SU-DHL-6 (cell line): ENCODE measurements at regions not wholly inside any gene's neighbourhood (a gene's known extent, or its start where the extent isn't known, plus 50 kb on each side); places are given as distances from the start of the nearest gene placed in this dataset.
"Not testable (repeated sequence)": the region's sequence is repeated elsewhere in the genome, so short reads cannot be mapped to it uniquely, and the experiment has no call there.

ENCODE experiments used
- H2AFZ ChIP-seq: fragments of 200-600 bp; sonication (generic); 2 replicates; pipeline ENCODE4 v1.6.1; 2014; ENCODE audit warnings: low read depth, mild to moderate bottlenecking, moderate library complexity, mixed read lengths, antibody characterized with exemption, low read length; ENCODE audit not compliant: severe bottlenecking
- H3F3A ChIP-seq: fragments of 200-600 bp; shearing (Covaris generic); 2 replicates; pipeline ENCODE4 v1.6.0; 2016; ENCODE audit warnings: antibody characterized with exemption, mild to moderate bottlenecking; ENCODE audit not compliant: insufficient read depth
- H3K27ac ChIP-seq: fragments of 200-600 bp; sonication (generic); 2 replicates; pipeline ENCODE4 v1.5.1; 2016; ENCODE audit warnings: low read depth, mild to moderate bottlenecking, low read length, moderate library complexity, mixed read lengths
- H3K27me3 ChIP-seq: fragments of 200-600 bp; sonication (generic), shearing (Covaris generic); 2 replicates; pipeline ENCODE4 v1.6.0; 2014; ENCODE audit warnings: mild to moderate bottlenecking, low read length
- H3K36me3 ChIP-seq: fragments of 200-600 bp; sonication (generic); 2 replicates; pipeline ENCODE4 v1.6.1; 2014; ENCODE audit warnings: mild to moderate bottlenecking, low read length, mixed read lengths
- H3K4me2 ChIP-seq: fragments of 300-600, 200-600 bp; shearing (Covaris generic), sonication (generic); 2 replicates; pipeline ENCODE4 v1.6.0; 2014; ENCODE audit warnings: low read length, low read depth, mild to moderate bottlenecking; ENCODE audit not compliant: poor library complexity, severe bottlenecking
- H3K4me3 ChIP-seq: fragments of 200-600 bp; sonication (generic); 2 replicates; pipeline ENCODE4 v1.5.1; 2014; ENCODE audit warnings: antibody characterized with exemption, low read length, mild to moderate bottlenecking, mixed read lengths; ENCODE audit not compliant: insufficient read depth, poor library complexity, severe bottlenecking
- H3K79me2 ChIP-seq: fragments of 200-600 bp; sonication (generic); 2 replicates; pipeline ENCODE4 v1.6.1; 2014; ENCODE audit warnings: mild to moderate bottlenecking, low read length, moderate library complexity; ENCODE audit not compliant: insufficient read depth
- H3K9ac ChIP-seq: fragments of 200-600 bp; sonication (generic); 2 replicates; pipeline ENCODE4 v1.7.0; 2014; ENCODE audit warnings: mild to moderate bottlenecking, low read length
- H3K9me2 ChIP-seq: fragments of 200-600 bp; sonication (generic); replicated peaks from 2 replicates; pipeline ENCODE4 v1.6.1; 2014; ENCODE audit warnings: low read length; ENCODE audit not compliant: insufficient read depth
- H3K9me3 ChIP-seq: fragments of 200-600 bp; sonication (generic); 2 replicates; pipeline ENCODE4 v1.6.1; 2014; ENCODE audit warnings: low read length, mixed read lengths; ENCODE audit not compliant: insufficient read depth
- H4K20me1 ChIP-seq: fragments of 200-600 bp; sonication (generic); 2 replicates; pipeline ENCODE4 v1.6.1; 2014; ENCODE audit warnings: low read depth, mild to moderate bottlenecking, antibody characterized with exemption, low read length, moderate library complexity, mixed read lengths
- EZH2phosphoT487 ChIP-seq: fragments of 200-600 bp; sonication (generic), shearing (Covaris generic); conservative IDR thresholded peaks from 2 replicates; pipeline ENCODE4 v1.6.1; 2018; ENCODE audit warnings: mild to moderate bottlenecking, antibody characterized with exemption, low read length, moderate library complexity, mixed read lengths
- TF ChIP-seq, protein P1 (sequence below): fragments of 200-600 bp; sonication (generic); IDR thresholded peaks from one replicate; pipeline ENCODE4 v1.5.1; 2017; ENCODE audit warnings: antibody characterized with exemption, mild to moderate bottlenecking, low read length, moderate library complexity; ENCODE audit not compliant: insufficient read depth, poor library complexity, severe bottlenecking

DNA sequence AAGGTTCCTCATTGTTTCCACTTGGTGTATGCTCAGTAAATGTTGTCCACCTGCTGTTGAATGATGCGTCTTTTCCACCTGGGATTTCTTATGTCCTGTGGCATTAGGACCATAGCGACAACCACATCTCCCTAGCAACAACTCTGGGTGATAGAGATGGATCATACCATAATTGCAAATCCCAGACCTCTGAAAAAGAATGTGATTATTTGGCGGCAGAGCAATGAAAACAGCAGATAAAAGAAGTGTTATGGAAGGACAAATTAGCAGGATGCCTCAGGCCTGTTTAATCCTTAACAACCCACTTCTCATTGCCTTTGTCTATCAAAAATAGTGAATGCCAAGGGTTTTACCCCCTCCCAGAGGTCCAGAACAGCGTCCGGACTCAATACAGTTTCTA, 278.9 kb downstream of the TSN start:
- no peak overlapping the region for H3K27ac ChIP-seq
- H3K4me2 ChIP-seq: no peak overlapping the region
- H3K9me3 ChIP-seq: no peaks in the 10 kb centered on the region

GRCh38 chr2:122034777-122035176, 279.3 kb downstream of the TSN start:
- Histone ChIP-seq H3K79me2 (no peaks in the 10 kb centered on the region), H3K9ac (no peak overlapping the region), H3K27me3 (no peaks in the 10 kb centered on the region), H3K4me3 (no peak overlapping the region), H3F3A (no peaks in the 10 kb centered on the region), H3K36me3 (no peaks in the 10 kb centered on the region), H3K4me2 (no peak overlapping the region), H3K9me2 (no peaks in the 10 kb centered on the region), H3K9me3 (no peaks in the 10 kb centered on the region), H2AFZ (no peak overlapping the region), H4K20me1 (no peaks in the 10 kb centered on the region), H3K27ac (no peak overlapping the region)
- no peak for TF ChIP-seq EZH2phosphoT487
- TF ChIP-seq, protein P1, sequence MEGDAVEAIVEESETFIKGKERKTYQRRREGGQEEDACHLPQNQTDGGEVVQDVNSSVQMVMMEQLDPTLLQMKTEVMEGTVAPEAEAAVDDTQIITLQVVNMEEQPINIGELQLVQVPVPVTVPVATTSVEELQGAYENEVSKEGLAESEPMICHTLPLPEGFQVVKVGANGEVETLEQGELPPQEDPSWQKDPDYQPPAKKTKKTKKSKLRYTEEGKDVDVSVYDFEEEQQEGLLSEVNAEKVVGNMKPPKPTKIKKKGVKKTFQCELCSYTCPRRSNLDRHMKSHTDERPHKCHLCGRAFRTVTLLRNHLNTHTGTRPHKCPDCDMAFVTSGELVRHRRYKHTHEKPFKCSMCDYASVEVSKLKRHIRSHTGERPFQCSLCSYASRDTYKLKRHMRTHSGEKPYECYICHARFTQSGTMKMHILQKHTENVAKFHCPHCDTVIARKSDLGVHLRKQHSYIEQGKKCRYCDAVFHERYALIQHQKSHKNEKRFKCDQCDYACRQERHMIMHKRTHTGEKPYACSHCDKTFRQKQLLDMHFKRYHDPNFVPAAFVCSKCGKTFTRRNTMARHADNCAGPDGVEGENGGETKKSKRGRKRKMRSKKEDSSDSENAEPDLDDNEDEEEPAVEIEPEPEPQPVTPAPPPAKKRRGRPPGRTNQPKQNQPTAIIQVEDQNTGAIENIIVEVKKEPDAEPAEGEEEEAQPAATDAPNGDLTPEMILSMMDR: no peak

More for the DNA sequence above, 278.9 kb downstream of the TSN start:
- no peak overlapping the region for H3K9ac ChIP-seq
- H3K9me2 ChIP-seq: no peaks in the 10 kb centered on the region
- H3K36me3 ChIP-seq: no peaks in the 10 kb centered on the region
- H2AFZ ChIP-seq: no peak overlapping the region
- H3K4me3 ChIP-seq: no peak overlapping the region
- no peaks in the 10 kb centered on the region for H4K20me1 ChIP-seq
- TF ChIP-seq, protein P1: no peak
- no peak for TF ChIP-seq EZH2phosphoT487
- H3K79me2 ChIP-seq: no peaks in the 10 kb centered on the region
- H3F3A ChIP-seq: no peaks in the 10 kb centered on the region
- H3K27me3 ChIP-seq: no peaks in the 10 kb centered on the region

DNA sequence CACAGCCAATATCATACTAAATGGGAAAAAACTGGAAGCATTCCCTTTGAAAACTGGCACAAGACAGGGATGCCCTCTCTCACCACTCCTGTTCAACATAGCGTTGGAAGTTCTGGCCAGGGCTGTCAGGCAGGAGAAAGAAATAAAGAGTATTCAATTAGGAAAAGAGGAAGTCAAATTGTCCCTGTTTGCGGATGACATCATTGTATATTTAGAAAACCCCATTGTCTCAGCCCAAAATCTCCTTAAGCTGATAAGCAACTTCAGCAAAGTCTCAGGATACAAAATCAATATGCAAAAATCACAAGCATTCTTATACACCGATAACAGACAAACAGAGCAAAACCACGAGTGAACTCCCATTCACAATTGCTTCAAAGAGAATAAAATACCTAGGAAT, 283.4 kb downstream of the TSN start:
- H3F3A ChIP-seq: not testable (repeated sequence)

DNA sequence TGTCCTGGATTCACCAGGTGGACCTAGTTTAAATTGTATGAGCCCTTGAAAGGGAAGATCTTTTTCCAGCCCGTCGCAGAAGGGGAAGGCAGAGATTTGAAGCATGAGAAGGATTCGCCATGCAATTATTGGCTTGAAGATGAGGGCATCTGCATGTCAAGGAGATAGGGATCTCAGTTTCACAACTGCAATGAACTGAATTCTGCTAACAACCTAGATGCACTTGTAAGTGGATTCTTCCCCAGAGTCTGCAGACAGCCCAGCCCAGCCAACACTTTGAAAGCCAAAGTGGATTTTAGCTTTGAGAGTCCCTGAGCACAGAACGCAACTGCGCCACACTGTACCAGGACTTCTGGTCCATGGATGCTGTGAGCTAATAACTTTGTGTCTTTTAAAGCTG, 286.0 kb downstream of the TSN start:
- Histone ChIP-seq H3K9me3 (no peaks in the 10 kb centered on the region), H3F3A (no peaks in the 10 kb centered on the region), H3K9ac (no peak overlapping the region), H3K4me2 (no peak overlapping the region), H4K20me1 (no peaks in the 10 kb centered on the region), H3K36me3 (no peaks in the 10 kb centered on the region), H3K9me2 (no peaks in the 10 kb centered on the region), H3K27me3 (no peaks in the 10 kb centered on the region), H2AFZ (no peak overlapping the region), H3K27ac (no peak overlapping the region), H3K4me3 (no peak overlapping the region), H3K79me2 (no peaks in the 10 kb centered on the region)
- TF ChIP-seq EZH2phosphoT487: no peak
- TF ChIP-seq, protein P1: no peak

More for the DNA sequence above, 283.4 kb downstream of the TSN start:
- H3K79me2 ChIP-seq, H3K4me2 ChIP-seq, H3K9ac ChIP-seq, H3K27ac ChIP-seq, H3K9me2 ChIP-seq, H3K27me3 ChIP-seq, H3K9me3 ChIP-seq, H3K36me3 ChIP-seq, H2AFZ ChIP-seq, H3K4me3 ChIP-seq, H4K20me1 ChIP-seq: not testable (repeated sequence)

- not testable (repeated sequence) for H3K9ac ChIP-seq, H2AFZ ChIP-seq, H3K9me3 ChIP-seq, H3K27me3 ChIP-seq, H3K36me3 ChIP-seq, H4K20me1 ChIP-seq, H3K4me3 ChIP-seq, H3F3A ChIP-seq, H3K9me2 ChIP-seq, H3K27ac ChIP-seq, H3K4me2 ChIP-seq, H3K79me2 ChIP-seq
These were observed 296.2 kb downstream of the TSN start for GRCh38 chr2:122051659-122052058.
